ENCODE measurements at regions not wholly inside any gene's neighbourhood (a gene's known extent, or its start where the extent isn't known, plus 50 kb on each side); places are given as distances from the start of the nearest gene placed in this dataset.

DNA sequence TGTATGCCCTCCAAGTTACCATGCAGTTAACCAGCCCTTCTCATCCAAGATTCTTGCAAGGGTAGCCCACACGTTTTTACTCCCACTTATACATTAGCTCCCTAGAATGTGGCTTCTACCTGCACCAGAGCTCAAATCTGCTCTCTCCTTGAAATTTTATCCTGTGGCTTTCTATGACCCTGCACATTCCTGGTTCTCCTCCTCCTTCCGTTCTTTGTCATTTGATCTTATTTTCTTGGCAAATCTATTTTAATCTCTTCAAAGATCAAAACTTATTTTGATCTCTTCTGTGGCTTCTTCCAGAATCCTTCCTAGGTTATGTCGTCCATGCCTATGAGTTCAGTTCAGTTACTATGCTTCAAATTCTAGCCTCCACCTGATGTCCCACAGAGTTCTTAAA is 115.6 kb upstream of the GUCA2B start:
- TF ChIP-seq POLR2A (IDR thresholded peaks at IDR 0.05) = no peak
- TF ChIP-seq, protein P1, sequence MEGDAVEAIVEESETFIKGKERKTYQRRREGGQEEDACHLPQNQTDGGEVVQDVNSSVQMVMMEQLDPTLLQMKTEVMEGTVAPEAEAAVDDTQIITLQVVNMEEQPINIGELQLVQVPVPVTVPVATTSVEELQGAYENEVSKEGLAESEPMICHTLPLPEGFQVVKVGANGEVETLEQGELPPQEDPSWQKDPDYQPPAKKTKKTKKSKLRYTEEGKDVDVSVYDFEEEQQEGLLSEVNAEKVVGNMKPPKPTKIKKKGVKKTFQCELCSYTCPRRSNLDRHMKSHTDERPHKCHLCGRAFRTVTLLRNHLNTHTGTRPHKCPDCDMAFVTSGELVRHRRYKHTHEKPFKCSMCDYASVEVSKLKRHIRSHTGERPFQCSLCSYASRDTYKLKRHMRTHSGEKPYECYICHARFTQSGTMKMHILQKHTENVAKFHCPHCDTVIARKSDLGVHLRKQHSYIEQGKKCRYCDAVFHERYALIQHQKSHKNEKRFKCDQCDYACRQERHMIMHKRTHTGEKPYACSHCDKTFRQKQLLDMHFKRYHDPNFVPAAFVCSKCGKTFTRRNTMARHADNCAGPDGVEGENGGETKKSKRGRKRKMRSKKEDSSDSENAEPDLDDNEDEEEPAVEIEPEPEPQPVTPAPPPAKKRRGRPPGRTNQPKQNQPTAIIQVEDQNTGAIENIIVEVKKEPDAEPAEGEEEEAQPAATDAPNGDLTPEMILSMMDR (IDR thresholded peaks at IDR 0.05) = no peak
